IMR-90 (cell line): ENCODE measurements at regions not wholly inside any gene's neighbourhood (a gene's known extent, or its start where the extent isn't known, plus 50 kb on each side); places are given as distances from the start of the nearest gene placed in this dataset.

ENCODE experiments used
- ATAC-seq: fragments of 200-7000 bp; cut with Tn5 transposase; 2 replicates; pipeline ENCODE4 v1.9.1; 2020; ENCODE audit warnings: low read depth, mild to moderate bottlenecking, moderate library complexity
- BruUV-seq: library from RNA; stranded (reverse); fragments of 400-500 nt; replicated peaks from 2 replicates; lab custom pipeline; 2021; lab: Mats Ljungman, UMichigan
- CTCF ChIA-PET: fragments of 300-600 bp; formaldehyde crosslinking; extraction: SDS; loops from one replicate; lab custom pipeline; 2021; ENCODE audit warnings: antibody characterized with exemption; lab: Yijun Ruan, JAX
- POLR2A ChIA-PET: fragments of 300-600 bp; sonication (Branson Sonifier 250); formaldehyde crosslinking; loops from one replicate; lab custom pipeline; 2022; ENCODE audit warnings: antibody characterized with exemption; ENCODE audit not compliant: unreplicated experiment; lab: Charles Lee
- DNase-seq: peaks from one replicate; pipeline ENCODE4 v3.0.0; 2013
- H2AFZ ChIP-seq: replicated peaks from 2 replicates; pipeline ENCODE3; 2013; ENCODE audit warnings: low read length, mild to moderate bottlenecking; ENCODE audit not compliant: poor library complexity
- H2AK5ac ChIP-seq: 2 replicates; pipeline ENCODE4 v1.6.1; 2013; ENCODE audit warnings: low read depth, low read length, inconsistent platforms
- H2AK9ac ChIP-seq: replicated peaks from 2 replicates; pipeline ENCODE3; 2013; ENCODE audit warnings: mild to moderate bottlenecking, low read depth, low read length, moderate library complexity; ENCODE audit not compliant: poor library complexity
- H2BK120ac ChIP-seq: 2 replicates; pipeline ENCODE4 v1.6.1; 2013; ENCODE audit warnings: low read depth, low read length, inconsistent platforms
- H2BK15ac ChIP-seq: 3 replicates; pipeline ENCODE4 v1.6.1; 2013; ENCODE audit warnings: low read depth, low read length, inconsistent platforms
- H2BK20ac ChIP-seq: 2 replicates; pipeline ENCODE4 v1.6.1; 2013; ENCODE audit warnings: low read depth, mild to moderate bottlenecking, inconsistent platforms, low read length, moderate library complexity
- H2BK5ac ChIP-seq: 2 replicates; pipeline ENCODE4 v1.6.1; 2013; ENCODE audit warnings: mild to moderate bottlenecking, low read depth, low read length, inconsistent platforms; ENCODE audit not compliant: poor library complexity, severe bottlenecking
- H3K14ac ChIP-seq: replicated peaks from 2 replicates; pipeline ENCODE4 v1.6.1; 2013; ENCODE audit warnings: low read depth, low read length, inconsistent platforms
- H3K18ac ChIP-seq: 2 replicates; pipeline ENCODE4 v1.6.1; 2013; ENCODE audit warnings: low read depth, low read length, control low read depth
- H3K23ac ChIP-seq: 2 replicates; pipeline ENCODE4 v1.6.1; 2013; ENCODE audit warnings: low read depth, low read length, inconsistent platforms
- H3K27ac ChIP-seq: 2 replicates; pipeline ENCODE4 v1.5.1; 2013; ENCODE audit warnings: mild to moderate bottlenecking, control low read depth, low read length; ENCODE audit not compliant: insufficient read depth
- H3K27me3 ChIP-seq: 2 replicates; pipeline ENCODE4 v1.6.1; 2013; ENCODE audit warnings: low read length; ENCODE audit not compliant: control insufficient read depth, insufficient read depth
- H3K36me3 ChIP-seq: 2 replicates; pipeline ENCODE4 v1.6.1; 2013; ENCODE audit warnings: low read length, mixed read lengths; ENCODE audit not compliant: control insufficient read depth, insufficient read depth
- H3K4ac ChIP-seq: 2 replicates; pipeline ENCODE4 v1.6.1; 2013; ENCODE audit warnings: low read depth, low read length, inconsistent platforms
- H3K4me1 ChIP-seq: 2 replicates; pipeline ENCODE4 v1.6.1; 2013; ENCODE audit warnings: low read length, mixed read lengths; ENCODE audit not compliant: control insufficient read depth, insufficient read depth
- H3K4me2 ChIP-seq: 2 replicates; pipeline ENCODE4 v1.6.1; 2013; ENCODE audit warnings: low read depth, mild to moderate bottlenecking, control low read depth, low read length, moderate library complexity
- H3K4me3 ChIP-seq: 2 replicates; pipeline ENCODE4 v1.5.1; 2013; ENCODE audit warnings: low read depth, mild to moderate bottlenecking, control low read depth, low read length, moderate library complexity; ENCODE audit not compliant: insufficient read depth
- H3K56ac ChIP-seq: 2 replicates; pipeline ENCODE4 v1.6.1; 2013; ENCODE audit warnings: low read length, inconsistent platforms; ENCODE audit not compliant: insufficient read depth; ENCODE audit errors: extremely low read depth
- H3K79me1 ChIP-seq, 2 experiments: 2 replicates each; pipeline ENCODE4 v1.6.1; 2013; ENCODE audit warnings: low read length in 2 of 2, inconsistent platforms in 1 of 2, low read depth in 1 of 2
- H3K9ac ChIP-seq: 2 replicates; pipeline ENCODE4 v1.6.1; 2013; ENCODE audit warnings: low read depth, low read length, control low read depth
- H3K9me1 ChIP-seq: 2 replicates; pipeline ENCODE4 v1.6.1; 2013; ENCODE audit warnings: low read length, inconsistent platforms; ENCODE audit not compliant: insufficient read depth
- H3K9me3 ChIP-seq: 2 replicates; pipeline ENCODE4 v1.6.1; 2013; ENCODE audit warnings: low read length; ENCODE audit not compliant: control insufficient read depth, insufficient read depth
- H4K20me1 ChIP-seq: 2 replicates; pipeline ENCODE4 v1.6.1; 2013; ENCODE audit warnings: low read length, inconsistent platforms; ENCODE audit not compliant: insufficient read depth
- H4K5ac ChIP-seq: 2 replicates; pipeline ENCODE4 v1.6.1; 2013; ENCODE audit warnings: mild to moderate bottlenecking, low read depth, low read length, control low read depth
- H4K8ac ChIP-seq, 2 experiments: 2 replicates each; pipeline ENCODE4 v1.6.1; 2013; ENCODE audit warnings: low read depth in 2 of 2, low read length in 2 of 2, control low read depth in 1 of 2, inconsistent platforms in 1 of 2
- H4K91ac ChIP-seq: 2 replicates; pipeline ENCODE4 v1.6.1; 2013; ENCODE audit warnings: low read depth, low read length, inconsistent platforms; ENCODE audit not compliant: insufficient read depth
- FOS ChIP-seq: fragments of 150-350 bp; IDR thresholded peaks from 2 replicates; pipeline ENCODE4 v1.6.1; 2016; ENCODE audit warnings: low read depth, low read length
- MAZ ChIP-seq: IDR thresholded peaks from 2 replicates; pipeline ENCODE4 v1.6.1; 2012; ENCODE audit warnings: low read depth, mild to moderate bottlenecking, low read length, improper control_type of control experiment, moderate library complexity, borderline replicate concordance
- NFE2L2 ChIP-seq: fragments of 150-350 bp; IDR thresholded peaks from 2 replicates; pipeline ENCODE4 v1.6.1; 2016; ENCODE audit warnings: low read depth, mild to moderate bottlenecking, low read length
- POLR2A ChIP-seq: IDR thresholded peaks from 2 replicates; pipeline ENCODE4 v1.6.1; 2012; ENCODE audit warnings: mild to moderate bottlenecking, low read depth, low read length
- RCOR1 ChIP-seq: IDR thresholded peaks from 2 replicates; pipeline ENCODE4 v1.6.1; 2012; ENCODE audit warnings: mild to moderate bottlenecking, low read length, improper control_type of control experiment; ENCODE audit not compliant: insufficient replicate concordance
- WGBS, 2 experiments: methylation state at CpG; one replicate each; pipeline versions ENCODE4 v1.1.5 to v1.1.7; 2013; ENCODE audit warnings: missing lambda C conversion rate in 2 of 2; ENCODE audit not compliant: insufficient read length in 1 of 2; ENCODE audit errors: extremely low coverage in 2 of 2; 5-methylcytosine and 5-hydroxymethylcytosine counted together
- dilution Hi-C: fragments of 300-500 bp; cut with HindIII; formaldehyde crosslinking; loops from one replicate; pipeline ENCODE4 v1.14.3; 2018; ENCODE audit warnings: low sequenced_read_pairs; ENCODE audit not compliant: unreplicated experiment
- in situ Hi-C: fragments of 300-500 bp; cut with MboI; formaldehyde crosslinking; loops from 3 replicates; pipeline ENCODE4 v1.14.3; 2019; ENCODE audit warnings: low sequenced_read_pairs, inconsistent platforms, mixed read lengths
- intact Hi-C: fragments of 100-400 bp; cut with micrococcal nuclease; formaldehyde crosslinking; loops from 2 replicates; pipeline ENCODE4 v1.10.0; 2022

DNA sequence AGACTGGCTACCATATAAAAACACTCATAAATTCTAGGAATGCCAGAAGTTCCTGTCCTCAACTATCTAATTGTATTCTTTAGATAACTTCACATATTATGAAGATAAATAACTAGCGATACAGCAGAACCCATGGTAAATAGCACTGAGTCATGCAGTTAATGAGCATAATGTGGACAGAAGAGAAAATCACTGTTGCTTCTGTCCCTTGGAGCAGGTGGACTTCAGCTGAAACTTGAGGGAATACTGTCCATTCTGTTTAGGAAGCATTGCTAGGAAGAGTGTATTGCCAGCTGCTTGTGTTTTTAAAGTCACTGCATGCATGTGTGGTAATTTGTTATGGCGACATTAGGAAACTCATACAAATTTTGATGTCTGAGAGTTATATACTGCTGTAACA lies 854.4 kb downstream of the LTN1 start:
- H3K4me3 ChIP-seq, result no peak overlapping the region
- DNase-seq (peak; percentile 25), ATAC-seq (no peak)
- ChIA-PET CTCF (no interaction called here), POLR2A (no interaction called here)
- no peak overlapping the region for H3K4me2 ChIP-seq
- H3K4ac ChIP-seq, result 0 out of 2 replicates have a peak overlapping the region, but pooled peaks have one; percentile 16
- peaks cover 8% of the 10 kb centered on the region for H3K4me1 ChIP-seq
- no peaks in the 10 kb centered on the region for H3K27me3 ChIP-seq
- no peak overlapping the region for H3K23ac ChIP-seq
- H2BK15ac ChIP-seq, result peak overlapping the region; percentile 89; the same call in 2 of the 3 replicates
- H4K91ac ChIP-seq, result peak overlapping the region; percentile 82
- no peaks in the 10 kb centered on the region for H4K20me1 ChIP-seq
- no peaks in the 10 kb centered on the region; the same call in 1 of the 2 replicates for H3K9me1 ChIP-seq
- intact Hi-C loops, result loop anchor here (10.0 kb wide), 1 partner anchor 607 kb away; no protein-coding TSS in a partner anchor
- H4K8ac ChIP-seq, result peak overlapping the region in 1 of 2 experiments; percentile 61; a peak in 1 of 4 replicates
- H3K27ac ChIP-seq, result no peak overlapping the region; the same call in 1 of the 2 replicates
- H2BK120ac ChIP-seq, result peak overlapping the region; percentile 74
- BruUV-seq, result no TSS peak
- H3K36me3 ChIP-seq, result no peaks in the 10 kb centered on the region
- H3K18ac ChIP-seq, result peak overlapping the region; percentile 0; the same call in 1 of the 2 replicates
- no CpG with 5 or more reads among the region's 2 CpGs for WGBS, 2 experiments
- H3K14ac ChIP-seq, result peak overlapping the region; percentile 58; the same call in 1 of the 2 replicates
- peak overlapping the region; percentile 72 for H2BK5ac ChIP-seq
- no peak overlapping the region for H2AK9ac ChIP-seq
- H3K79me1 ChIP-seq, result no peaks in the 10 kb centered on the region
- H3K9me3 ChIP-seq, result peaks cover 2% of the 10 kb centered on the region
- dilution Hi-C loops, result no loop called here
- in situ Hi-C loops, result no loop called here
- no peak for TF ChIP-seq RCOR1
- TF ChIP-seq MAZ, result no peak
- TF ChIP-seq FOS, result no peak
- TF ChIP-seq POLR2A, result no peak
- TF ChIP-seq NFE2L2, result no peak
- H2BK20ac ChIP-seq, result peak overlapping the region; percentile 86
- H4K5ac ChIP-seq, result no peak overlapping the region
- H2AK5ac ChIP-seq, result no peak overlapping the region; the same call in 1 of the 2 replicates
- H3K56ac ChIP-seq, result no peak overlapping the region
- no peak overlapping the region for H3K9ac ChIP-seq
- no peak overlapping the region for H2AFZ ChIP-seq
